D721Med (cell line): ENCODE measurements at regions not wholly inside any gene's neighbourhood (a gene's known extent, or its start where the extent isn't known, plus 50 kb on each side); places are given as distances from the start of the nearest gene placed in this dataset.

Source experiments
- DNase-seq: peaks from one replicate; pipeline ENCODE4 v3.0.0; 2011; ENCODE audit warnings: low spot score; ENCODE audit not compliant: insufficient read length
- FAIRE-seq: peaks from 2 replicates; lab custom pipeline; 2011; peaks lifted over from hg19 to GRCh38; lab: Jason Lieb, UNC
- CTCF ChIP-seq: IDR thresholded peaks from 2 replicates; pipeline ENCODE4 v1.5.1; 2012; ENCODE audit warnings: mild to moderate bottlenecking, control low read depth; ENCODE audit not compliant: insufficient read depth; ENCODE audit errors: missing control alignments

GRCh38 chr13:111547726-111548273 lies 227.4 kb downstream of the TEX29 start:
- FAIRE-seq (no peak), DNase-seq (no peak)
- TF ChIP-seq CTCF = no peak

GRCh38 chr13:111548301-111548700 lies 227.9 kb downstream of the TEX29 start:
- TF ChIP-seq CTCF = no peak
- DNase-seq (no peak), FAIRE-seq (no peak)

- no peak for DNase-seq
- FAIRE-seq = no peak
These were observed 228.4 kb downstream of the TEX29 start for GRCh38 chr13:111548805-111549204.

GRCh38 chr13:111549464-111549863 lies 229.0 kb downstream of the TEX29 start:
- no peak for DNase-seq
- no peak for FAIRE-seq
- TF ChIP-seq CTCF = no peak

More at GRCh38 chr13:111548805-111549204, 228.4 kb downstream of the TEX29 start:
- no peak for TF ChIP-seq CTCF

- DNase-seq = no peak
- FAIRE-seq = no peak
- no peak for TF ChIP-seq CTCF
These were observed 229.6 kb downstream of the TEX29 start for GRCh38 chr13:111550062-111550461.

GRCh38 chr13:111551204-111551820 lies 230.9 kb downstream of the TEX29 start:
- FAIRE-seq = no peak
- DNase-seq = no peak
- no peak for TF ChIP-seq CTCF
